SU-DHL-6 (cell line): ENCODE measurements at regions not wholly inside any gene's neighbourhood (a gene's known extent, or its start where the extent isn't known, plus 50 kb on each side); places are given as distances from the start of the nearest gene placed in this dataset.

ENCODE experiments used
- H2AFZ ChIP-seq: fragments of 200-600 bp; sonication (generic); 2 replicates; pipeline ENCODE4 v1.6.1; 2014; ENCODE audit warnings: low read depth, mild to moderate bottlenecking, moderate library complexity, mixed read lengths, antibody characterized with exemption, low read length; ENCODE audit not compliant: severe bottlenecking
- H3F3A ChIP-seq: fragments of 200-600 bp; shearing (Covaris generic); 2 replicates; pipeline ENCODE4 v1.6.0; 2016; ENCODE audit warnings: antibody characterized with exemption, mild to moderate bottlenecking; ENCODE audit not compliant: insufficient read depth
- H3K27ac ChIP-seq: fragments of 200-600 bp; sonication (generic); 2 replicates; pipeline ENCODE4 v1.5.1; 2016; ENCODE audit warnings: low read depth, mild to moderate bottlenecking, low read length, moderate library complexity, mixed read lengths
- H3K27me3 ChIP-seq: fragments of 200-600 bp; sonication (generic), shearing (Covaris generic); 2 replicates; pipeline ENCODE4 v1.6.0; 2014; ENCODE audit warnings: mild to moderate bottlenecking, low read length
- H3K36me3 ChIP-seq: fragments of 200-600 bp; sonication (generic); 2 replicates; pipeline ENCODE4 v1.6.1; 2014; ENCODE audit warnings: mild to moderate bottlenecking, low read length, mixed read lengths
- H3K4me2 ChIP-seq: fragments of 300-600, 200-600 bp; shearing (Covaris generic), sonication (generic); 2 replicates; pipeline ENCODE4 v1.6.0; 2014; ENCODE audit warnings: low read length, low read depth, mild to moderate bottlenecking; ENCODE audit not compliant: poor library complexity, severe bottlenecking
- H3K4me3 ChIP-seq: fragments of 200-600 bp; sonication (generic); 2 replicates; pipeline ENCODE4 v1.5.1; 2014; ENCODE audit warnings: antibody characterized with exemption, low read length, mild to moderate bottlenecking, mixed read lengths; ENCODE audit not compliant: insufficient read depth, poor library complexity, severe bottlenecking
- H3K79me2 ChIP-seq: fragments of 200-600 bp; sonication (generic); 2 replicates; pipeline ENCODE4 v1.6.1; 2014; ENCODE audit warnings: mild to moderate bottlenecking, low read length, moderate library complexity; ENCODE audit not compliant: insufficient read depth
- H3K9ac ChIP-seq: fragments of 200-600 bp; sonication (generic); 2 replicates; pipeline ENCODE4 v1.7.0; 2014; ENCODE audit warnings: mild to moderate bottlenecking, low read length
- H3K9me2 ChIP-seq: fragments of 200-600 bp; sonication (generic); replicated peaks from 2 replicates; pipeline ENCODE4 v1.6.1; 2014; ENCODE audit warnings: low read length; ENCODE audit not compliant: insufficient read depth
- H3K9me3 ChIP-seq: fragments of 200-600 bp; sonication (generic); 2 replicates; pipeline ENCODE4 v1.6.1; 2014; ENCODE audit warnings: low read length, mixed read lengths; ENCODE audit not compliant: insufficient read depth
- H4K20me1 ChIP-seq: fragments of 200-600 bp; sonication (generic); 2 replicates; pipeline ENCODE4 v1.6.1; 2014; ENCODE audit warnings: low read depth, mild to moderate bottlenecking, antibody characterized with exemption, low read length, moderate library complexity, mixed read lengths
- EZH2phosphoT487 ChIP-seq: fragments of 200-600 bp; sonication (generic), shearing (Covaris generic); conservative IDR thresholded peaks from 2 replicates; pipeline ENCODE4 v1.6.1; 2018; ENCODE audit warnings: mild to moderate bottlenecking, antibody characterized with exemption, low read length, moderate library complexity, mixed read lengths
- TF ChIP-seq, protein P1 (sequence below): fragments of 200-600 bp; sonication (generic); IDR thresholded peaks from one replicate; pipeline ENCODE4 v1.5.1; 2017; ENCODE audit warnings: antibody characterized with exemption, mild to moderate bottlenecking, low read length, moderate library complexity; ENCODE audit not compliant: insufficient read depth, poor library complexity, severe bottlenecking

DNA sequence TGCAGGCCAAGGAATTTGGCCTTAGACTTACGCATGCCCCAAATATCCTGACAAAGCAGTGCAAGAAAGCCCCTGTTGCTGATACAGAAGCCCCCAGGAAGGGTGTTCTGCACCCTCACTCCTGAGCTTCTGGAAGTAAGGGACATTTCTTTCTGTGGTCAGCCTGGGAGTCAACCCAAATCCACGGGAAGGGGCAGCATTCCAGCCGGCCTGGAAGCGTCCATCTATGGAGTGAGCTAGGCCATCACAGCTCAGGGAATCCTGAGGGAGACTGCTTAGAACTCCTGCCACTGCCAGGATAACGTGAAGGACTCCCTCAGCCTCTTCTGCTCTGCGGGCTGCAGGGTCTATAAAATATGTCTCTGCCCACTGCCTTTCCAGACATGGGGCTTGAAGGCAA, 173.9 kb downstream of the ANAPC1 start:
- Histone ChIP-seq H3K27ac (no peak overlapping the region), H3K9ac (no peak overlapping the region), H3K27me3 (no peaks in the 10 kb centered on the region), H3F3A (peaks cover 21% of the 10 kb centered on the region), H3K9me3 (no peaks in the 10 kb centered on the region), H3K9me2 (no peaks in the 10 kb centered on the region), H3K4me3 (no peak overlapping the region), H3K4me2 (no peak overlapping the region), H4K20me1 (no peaks in the 10 kb centered on the region), H3K36me3 (no peaks in the 10 kb centered on the region), H3K79me2 (no peaks in the 10 kb centered on the region), H2AFZ (no peak overlapping the region)
- TF ChIP-seq, protein P1, sequence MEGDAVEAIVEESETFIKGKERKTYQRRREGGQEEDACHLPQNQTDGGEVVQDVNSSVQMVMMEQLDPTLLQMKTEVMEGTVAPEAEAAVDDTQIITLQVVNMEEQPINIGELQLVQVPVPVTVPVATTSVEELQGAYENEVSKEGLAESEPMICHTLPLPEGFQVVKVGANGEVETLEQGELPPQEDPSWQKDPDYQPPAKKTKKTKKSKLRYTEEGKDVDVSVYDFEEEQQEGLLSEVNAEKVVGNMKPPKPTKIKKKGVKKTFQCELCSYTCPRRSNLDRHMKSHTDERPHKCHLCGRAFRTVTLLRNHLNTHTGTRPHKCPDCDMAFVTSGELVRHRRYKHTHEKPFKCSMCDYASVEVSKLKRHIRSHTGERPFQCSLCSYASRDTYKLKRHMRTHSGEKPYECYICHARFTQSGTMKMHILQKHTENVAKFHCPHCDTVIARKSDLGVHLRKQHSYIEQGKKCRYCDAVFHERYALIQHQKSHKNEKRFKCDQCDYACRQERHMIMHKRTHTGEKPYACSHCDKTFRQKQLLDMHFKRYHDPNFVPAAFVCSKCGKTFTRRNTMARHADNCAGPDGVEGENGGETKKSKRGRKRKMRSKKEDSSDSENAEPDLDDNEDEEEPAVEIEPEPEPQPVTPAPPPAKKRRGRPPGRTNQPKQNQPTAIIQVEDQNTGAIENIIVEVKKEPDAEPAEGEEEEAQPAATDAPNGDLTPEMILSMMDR = no peak
- TF ChIP-seq EZH2phosphoT487 = no peak

DNA sequence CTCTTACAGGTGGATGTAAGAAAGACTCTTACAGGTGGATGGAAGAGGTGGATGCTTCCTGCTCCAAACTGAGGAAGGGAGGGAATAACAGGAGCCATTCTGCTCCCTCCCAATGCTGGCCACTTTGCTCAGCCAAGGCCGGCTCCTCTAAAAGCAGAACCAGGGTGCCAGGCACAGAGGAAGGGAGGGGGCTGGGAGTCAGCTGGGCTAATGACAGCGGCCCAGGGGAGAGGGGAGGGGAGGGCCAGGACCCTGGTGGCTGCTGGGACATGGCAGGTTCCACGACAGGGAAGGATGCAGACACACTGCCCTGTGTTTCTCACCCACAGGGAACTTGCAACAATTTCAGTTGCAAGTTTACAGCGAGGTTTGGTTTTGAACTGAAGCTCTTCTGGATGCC, 173.4 kb downstream of the ANAPC1 start:
- no peak overlapping the region for H3K9ac ChIP-seq
- H3K79me2 ChIP-seq = no peaks in the 10 kb centered on the region
- H3K27me3 ChIP-seq = no peaks in the 10 kb centered on the region
- no peaks in the 10 kb centered on the region for H4K20me1 ChIP-seq
- H2AFZ ChIP-seq = no peak overlapping the region
- no peak overlapping the region for H3K27ac ChIP-seq
- TF ChIP-seq EZH2phosphoT487 = no peak
- TF ChIP-seq, protein P1 = no peak
- no peaks in the 10 kb centered on the region for H3K36me3 ChIP-seq
- H3K9me2 ChIP-seq = no peaks in the 10 kb centered on the region
- no peak overlapping the region for H3K4me3 ChIP-seq
- peaks cover 15% of the 10 kb centered on the region for H3F3A ChIP-seq
- H3K9me3 ChIP-seq = no peaks in the 10 kb centered on the region
- H3K4me2 ChIP-seq = no peak overlapping the region

DNA sequence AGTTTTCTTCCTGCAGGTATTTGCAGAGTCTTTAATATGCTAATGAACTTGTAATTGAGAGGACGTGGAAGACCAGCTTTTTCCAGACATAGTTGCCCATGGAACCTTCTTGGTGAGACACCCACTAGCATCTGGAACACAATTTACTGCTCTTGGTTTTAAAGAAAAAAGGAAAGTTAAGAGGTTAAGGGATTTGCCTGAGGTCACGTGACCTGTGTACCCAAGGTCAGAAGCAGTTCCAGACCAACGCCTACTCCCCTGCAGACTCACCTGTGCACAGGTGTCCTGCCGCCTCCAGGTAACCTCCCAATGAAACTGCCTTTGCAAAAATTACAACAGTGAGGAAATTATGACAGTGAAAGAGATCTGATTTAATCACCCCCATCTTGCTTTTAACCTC, 172.7 kb downstream of the ANAPC1 start:
- H3K27me3 ChIP-seq = no peaks in the 10 kb centered on the region
- H3K36me3 ChIP-seq = no peaks in the 10 kb centered on the region
- H4K20me1 ChIP-seq = no peaks in the 10 kb centered on the region
- H2AFZ ChIP-seq = no peak overlapping the region
- no peaks in the 10 kb centered on the region for H3K79me2 ChIP-seq
- TF ChIP-seq, protein P1 = no peak
- no peak for TF ChIP-seq EZH2phosphoT487
- H3K27ac ChIP-seq = no peak overlapping the region
- H3K4me2 ChIP-seq = no peak overlapping the region
- no peaks in the 10 kb centered on the region for H3K9me2 ChIP-seq
- H3K9ac ChIP-seq = no peak overlapping the region
- H3K4me3 ChIP-seq = no peak overlapping the region
- no peaks in the 10 kb centered on the region for H3K9me3 ChIP-seq
- peaks cover 10% of the 10 kb centered on the region for H3F3A ChIP-seq
